ENCODE measurements at regions not wholly inside any gene's neighbourhood (a gene's known extent, or its start where the extent isn't known, plus 50 kb on each side); places are given as distances from the start of the nearest gene placed in this dataset.

DNA sequence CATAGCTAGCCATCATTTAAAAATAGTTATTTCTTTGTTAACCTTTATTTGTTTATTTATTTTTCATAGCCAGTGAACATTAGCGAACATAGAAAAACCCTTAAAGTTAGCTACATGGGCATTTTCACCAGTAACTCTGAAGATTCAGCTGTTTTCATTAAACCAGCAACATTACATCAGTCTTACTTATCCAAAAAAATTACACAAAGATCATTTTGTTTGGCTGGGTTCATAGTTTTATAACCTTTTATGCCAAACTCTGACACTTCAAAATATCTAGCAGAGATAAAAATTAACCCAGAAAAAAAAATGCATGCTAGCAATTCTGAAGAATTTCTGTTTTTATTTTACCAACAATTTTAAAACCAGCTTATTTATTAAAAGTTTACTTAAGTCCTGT is 784.1 kb downstream of the PCDH18 start:
- Histone ChIP-seq H3K4me1 (no peaks in the 10 kb centered on the region), H3K9me3 (no peaks in the 10 kb centered on the region), H3K27ac (no peak overlapping the region), H3K36me3 (no peaks in the 10 kb centered on the region), H3K4me3 (no peak overlapping the region), H3K27me3 (no peaks in the 10 kb centered on the region)
- intact Hi-C loops (cut with DNase I): no loop called here
- no peak for DNase-seq (ENCODE audit: extremely low spot score in 2 of 2)
- TF ChIP-seq, protein P1, sequence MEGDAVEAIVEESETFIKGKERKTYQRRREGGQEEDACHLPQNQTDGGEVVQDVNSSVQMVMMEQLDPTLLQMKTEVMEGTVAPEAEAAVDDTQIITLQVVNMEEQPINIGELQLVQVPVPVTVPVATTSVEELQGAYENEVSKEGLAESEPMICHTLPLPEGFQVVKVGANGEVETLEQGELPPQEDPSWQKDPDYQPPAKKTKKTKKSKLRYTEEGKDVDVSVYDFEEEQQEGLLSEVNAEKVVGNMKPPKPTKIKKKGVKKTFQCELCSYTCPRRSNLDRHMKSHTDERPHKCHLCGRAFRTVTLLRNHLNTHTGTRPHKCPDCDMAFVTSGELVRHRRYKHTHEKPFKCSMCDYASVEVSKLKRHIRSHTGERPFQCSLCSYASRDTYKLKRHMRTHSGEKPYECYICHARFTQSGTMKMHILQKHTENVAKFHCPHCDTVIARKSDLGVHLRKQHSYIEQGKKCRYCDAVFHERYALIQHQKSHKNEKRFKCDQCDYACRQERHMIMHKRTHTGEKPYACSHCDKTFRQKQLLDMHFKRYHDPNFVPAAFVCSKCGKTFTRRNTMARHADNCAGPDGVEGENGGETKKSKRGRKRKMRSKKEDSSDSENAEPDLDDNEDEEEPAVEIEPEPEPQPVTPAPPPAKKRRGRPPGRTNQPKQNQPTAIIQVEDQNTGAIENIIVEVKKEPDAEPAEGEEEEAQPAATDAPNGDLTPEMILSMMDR (IDR thresholded peaks at IDR 0.05): no peak
- TF ChIP-seq POLR2A (IDR thresholded peaks at IDR 0.05) (no peak), POLR2AphosphoS5 (IDR thresholded peaks at IDR 0.05; ENCODE audit: insufficient read depth in 1 of 2, low read depth in 1 of 2) (no peak)

DNA sequence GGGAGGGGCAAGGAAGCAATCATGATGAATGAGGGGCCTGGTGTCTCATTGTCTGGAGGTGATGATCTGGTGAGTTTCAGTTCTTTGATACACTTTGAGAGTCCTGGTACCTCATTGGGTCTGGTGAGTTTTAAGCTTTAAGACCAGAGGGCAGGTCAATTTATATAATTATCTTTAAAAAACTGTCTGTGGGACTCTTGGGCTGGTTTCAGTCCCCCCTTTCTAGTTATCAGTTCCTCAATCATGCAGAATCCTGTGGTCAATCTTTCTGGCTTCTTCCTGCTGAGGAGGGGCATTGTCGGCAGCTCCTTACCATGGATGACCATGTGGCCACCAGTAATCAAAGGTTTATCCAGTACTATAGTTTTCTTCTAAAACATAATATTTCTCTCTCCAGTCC is 789.1 kb downstream of the PCDH18 start:
- TF ChIP-seq POLR2A (IDR thresholded peaks at IDR 0.05) (no peak), POLR2AphosphoS5 (IDR thresholded peaks at IDR 0.05; ENCODE audit: insufficient read depth in 1 of 2, low read depth in 1 of 2) (no peak)
- TF ChIP-seq, protein P1 (IDR thresholded peaks at IDR 0.05): no peak
- DNase-seq (ENCODE audit: extremely low spot score in 2 of 2): no peak
- Histone ChIP-seq H3K4me3 (no peak overlapping the region), H3K4me1 (no peaks in the 10 kb centered on the region), H3K9me3 (no peaks in the 10 kb centered on the region), H3K27ac (no peak overlapping the region), H3K36me3 (no peaks in the 10 kb centered on the region), H3K27me3 (no peaks in the 10 kb centered on the region)
- intact Hi-C loops (cut with DNase I): no loop called here

DNA sequence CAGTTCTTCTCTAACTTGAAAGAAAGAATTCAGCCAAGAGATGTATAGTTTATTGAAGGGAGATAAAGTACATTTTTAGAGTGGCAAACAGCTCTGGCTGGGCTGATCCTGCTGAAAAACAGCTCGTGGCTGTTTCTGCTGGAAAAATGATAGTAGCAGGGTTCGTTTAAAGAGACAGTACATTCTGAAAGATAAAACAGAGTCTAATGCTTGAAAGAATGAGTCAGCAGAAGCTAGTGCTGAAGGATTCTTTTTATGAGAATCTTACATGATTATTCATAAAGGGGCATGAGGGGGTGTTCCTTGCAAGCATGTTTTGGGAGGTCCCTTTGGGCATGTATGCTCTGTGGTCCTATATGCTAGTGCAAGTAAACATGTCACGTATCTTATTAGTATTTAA is 790.0 kb downstream of the PCDH18 start:
- DNase-seq (ENCODE audit: extremely low spot score in 2 of 2): no peak
- Histone ChIP-seq H3K27ac (no peak overlapping the region), H3K36me3 (no peaks in the 10 kb centered on the region), H3K4me1 (no peaks in the 10 kb centered on the region), H3K9me3 (no peaks in the 10 kb centered on the region), H3K27me3 (no peaks in the 10 kb centered on the region), H3K4me3 (no peak overlapping the region)
- intact Hi-C loops (cut with DNase I): no loop called here
- TF ChIP-seq, protein P1 (IDR thresholded peaks at IDR 0.05): no peak
- TF ChIP-seq POLR2AphosphoS5 (IDR thresholded peaks at IDR 0.05; ENCODE audit: insufficient read depth in 1 of 2, low read depth in 1 of 2) (no peak), POLR2A (IDR thresholded peaks at IDR 0.05) (no peak)

DNA sequence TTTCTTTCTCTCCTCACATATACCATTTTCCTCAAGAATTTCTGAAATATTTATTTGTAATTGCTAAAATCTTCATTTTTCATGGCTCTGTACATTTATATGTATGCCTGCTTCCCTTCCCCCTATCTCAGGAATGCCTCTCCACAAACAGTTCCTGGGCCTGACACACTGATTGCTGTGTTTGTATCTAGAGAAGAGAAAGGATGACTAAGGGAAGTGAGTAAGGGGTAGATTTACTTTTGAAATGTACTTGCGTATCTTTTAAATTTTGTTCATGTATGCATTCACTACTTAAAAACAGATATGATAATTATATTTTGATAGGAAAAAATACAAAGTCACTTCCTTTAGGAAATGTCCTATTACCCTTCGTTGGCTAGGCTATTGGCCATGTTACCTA is 790.8 kb downstream of the PCDH18 start:
- no peaks in the 10 kb centered on the region for H3K36me3 ChIP-seq
- H3K27me3 ChIP-seq: no peaks in the 10 kb centered on the region
- H3K9me3 ChIP-seq: no peaks in the 10 kb centered on the region
- H3K27ac ChIP-seq: no peak overlapping the region
- no peak overlapping the region for H3K4me3 ChIP-seq
- intact Hi-C loops (cut with DNase I): no loop called here
- TF ChIP-seq, protein P1 (IDR thresholded peaks at IDR 0.05): no peak
- TF ChIP-seq POLR2A (IDR thresholded peaks at IDR 0.05): no peak
- TF ChIP-seq POLR2AphosphoS5 (IDR thresholded peaks at IDR 0.05; ENCODE audit: insufficient read depth in 1 of 2, low read depth in 1 of 2): no peak
- no peaks in the 10 kb centered on the region for H3K4me1 ChIP-seq
- no peak for DNase-seq (ENCODE audit: extremely low spot score in 2 of 2)

DNA sequence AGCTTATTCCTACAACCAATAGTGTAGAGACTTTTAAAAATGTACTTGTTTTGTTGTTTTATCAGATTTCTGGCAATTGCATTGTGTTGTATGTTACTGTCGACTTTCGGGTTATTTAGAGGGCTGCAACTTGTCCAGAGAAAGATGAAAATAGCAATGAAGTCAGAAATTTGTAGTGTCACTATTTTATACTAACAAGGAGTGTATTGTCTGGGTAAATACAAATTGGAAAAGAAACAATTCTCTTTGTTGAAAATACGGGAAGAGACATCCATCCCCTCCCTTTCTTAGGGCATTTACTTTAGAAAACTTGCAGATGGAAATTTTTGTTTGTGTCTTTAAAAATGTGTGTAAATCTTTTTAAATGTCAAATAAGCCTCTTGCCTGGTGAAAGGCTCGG is 792.0 kb downstream of the PCDH18 start:
- no peak overlapping the region for H3K4me3 ChIP-seq
- H3K36me3 ChIP-seq: no peaks in the 10 kb centered on the region
- DNase-seq (ENCODE audit: extremely low spot score in 2 of 2): no peak
- TF ChIP-seq POLR2AphosphoS5 (IDR thresholded peaks at IDR 0.05; ENCODE audit: insufficient read depth in 1 of 2, low read depth in 1 of 2): no peak
- TF ChIP-seq POLR2A (IDR thresholded peaks at IDR 0.05): no peak
- TF ChIP-seq, protein P1 (IDR thresholded peaks at IDR 0.05): no peak
- no peak overlapping the region for H3K27ac ChIP-seq
- intact Hi-C loops (cut with DNase I): no loop called here
- no peaks in the 10 kb centered on the region for H3K9me3 ChIP-seq
- no peaks in the 10 kb centered on the region for H3K27me3 ChIP-seq
- no peaks in the 10 kb centered on the region for H3K4me1 ChIP-seq

Measured in vagina (tissue), 2 donors.